ENCODE measurements at regions not wholly inside any gene's neighbourhood (a gene's known extent, or its start where the extent isn't known, plus 50 kb on each side); places are given as distances from the start of the nearest gene placed in this dataset.

DNA sequence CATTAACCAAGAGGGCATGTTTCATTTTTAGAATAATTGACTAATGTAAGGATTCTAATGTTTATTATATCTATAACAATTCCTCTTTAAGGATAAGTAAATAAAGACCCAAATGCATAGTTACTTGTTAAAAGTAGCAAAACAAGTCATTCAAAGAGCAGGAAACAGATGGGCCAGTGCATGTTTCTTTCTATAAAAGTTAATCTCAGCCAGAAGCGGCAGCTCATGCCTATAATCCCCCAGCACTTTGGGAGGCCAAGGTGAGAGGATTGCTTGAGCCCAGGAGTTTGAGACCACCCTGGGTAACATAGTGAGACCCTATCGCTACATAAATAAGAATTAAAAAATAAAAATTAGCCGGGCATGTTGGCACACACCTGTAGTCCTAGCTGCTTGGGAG lies 391.0 kb upstream of the RGS6 start:
- Histone ChIP-seq H3K9ac (ENCODE audit: low read length) (no peak overlapping the region), H3K9me2 (replicated peaks; ENCODE audit: low read length) (no peaks in the 10 kb centered on the region), H4K20me1 (ENCODE audit: low read length) (0 out of 2 replicates have a peak, but pooled peaks cover 3% of the 10 kb centered on the region), H3K36me3 (ENCODE audit: low read depth, low read length) (no peaks in the 10 kb centered on the region), H3K4me1 (ENCODE audit: insufficient read depth, low read length) (no peaks in the 10 kb centered on the region), H3K27ac (ENCODE audit: low read length) (no peak overlapping the region), H3K4me2 (ENCODE audit: low read length) (no peak overlapping the region), H3K9me3 (ENCODE audit: low read length) (no peaks in the 10 kb centered on the region), H3K4me3 (ENCODE audit: low read length) (no peak overlapping the region), H3K27me3 (ENCODE audit: low read length) (no peaks in the 10 kb centered on the region), H3F3A (ENCODE audit: low read length, unreplicated experiment) (no peaks in the 10 kb centered on the region), H3K79me2 (ENCODE audit: low read length) (peaks cover 18% of the 10 kb centered on the region; the same call in 1 of the 2 replicates), H2AFZ (ENCODE audit: low read length) (no peak overlapping the region)
- no peak for TF ChIP-seq EZH2 (IDR thresholded peaks at IDR 0.05; ENCODE audit: low read length, unreplicated experiment)
- no peak for TF ChIP-seq EZH2phosphoT487 (IDR thresholded peaks at IDR 0.05; ENCODE audit: borderline replicate concordance, low read length)
- TF ChIP-seq, protein P1, sequence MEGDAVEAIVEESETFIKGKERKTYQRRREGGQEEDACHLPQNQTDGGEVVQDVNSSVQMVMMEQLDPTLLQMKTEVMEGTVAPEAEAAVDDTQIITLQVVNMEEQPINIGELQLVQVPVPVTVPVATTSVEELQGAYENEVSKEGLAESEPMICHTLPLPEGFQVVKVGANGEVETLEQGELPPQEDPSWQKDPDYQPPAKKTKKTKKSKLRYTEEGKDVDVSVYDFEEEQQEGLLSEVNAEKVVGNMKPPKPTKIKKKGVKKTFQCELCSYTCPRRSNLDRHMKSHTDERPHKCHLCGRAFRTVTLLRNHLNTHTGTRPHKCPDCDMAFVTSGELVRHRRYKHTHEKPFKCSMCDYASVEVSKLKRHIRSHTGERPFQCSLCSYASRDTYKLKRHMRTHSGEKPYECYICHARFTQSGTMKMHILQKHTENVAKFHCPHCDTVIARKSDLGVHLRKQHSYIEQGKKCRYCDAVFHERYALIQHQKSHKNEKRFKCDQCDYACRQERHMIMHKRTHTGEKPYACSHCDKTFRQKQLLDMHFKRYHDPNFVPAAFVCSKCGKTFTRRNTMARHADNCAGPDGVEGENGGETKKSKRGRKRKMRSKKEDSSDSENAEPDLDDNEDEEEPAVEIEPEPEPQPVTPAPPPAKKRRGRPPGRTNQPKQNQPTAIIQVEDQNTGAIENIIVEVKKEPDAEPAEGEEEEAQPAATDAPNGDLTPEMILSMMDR (conservative IDR thresholded peaks at IDR 0.05; ENCODE audit: low read depth, low read length) = no peak
- ChIA-PET CTCF (no interaction called here), POLR2A (ENCODE audit: unreplicated experiment) (no interaction called here)
- DNase-seq (no peak), ATAC-seq (no peak)
- intact Hi-C loops (cut with micrococcal nuclease) = no loop called here
- BruUV-seq (replicated peaks) = no TSS peak

DNA sequence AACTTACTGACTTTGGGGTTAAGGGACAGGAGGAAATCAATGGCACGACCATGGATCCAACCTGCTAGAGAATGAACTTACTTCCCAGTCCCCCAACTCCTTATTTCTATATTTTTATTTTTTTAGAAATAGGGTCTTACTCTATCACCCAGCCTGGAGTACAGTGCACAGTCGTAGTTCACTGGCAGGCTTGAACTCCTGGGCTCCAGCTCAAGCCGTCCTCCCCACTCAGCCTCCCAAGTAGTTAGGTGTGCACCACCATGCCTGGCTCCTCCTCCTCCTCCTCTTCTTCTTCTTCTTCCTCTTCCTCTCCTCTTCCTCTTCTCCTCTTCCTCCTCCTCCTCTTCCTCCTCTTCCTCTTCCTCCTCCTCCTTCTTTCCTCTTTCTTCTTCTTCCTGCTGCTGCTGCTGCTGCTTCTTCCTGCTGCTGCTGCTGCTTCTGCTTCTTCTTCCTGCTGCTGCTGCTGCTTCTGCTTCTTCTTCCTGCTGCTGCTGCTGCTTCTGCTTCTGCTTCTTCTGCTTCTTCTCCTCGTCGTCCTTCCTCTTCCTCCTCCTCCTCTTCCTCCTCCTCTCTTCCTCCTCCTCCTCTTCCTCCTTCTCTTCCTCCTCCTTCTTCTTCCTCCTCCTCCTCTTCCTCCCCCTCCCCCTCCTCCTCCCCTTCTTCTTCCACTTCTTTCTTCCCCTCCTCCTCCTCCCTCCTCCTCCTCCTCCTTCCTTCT lies 390.1 kb upstream of the RGS6 start:
- ATAC-seq = no peak
- Histone ChIP-seq H3K9me3 (ENCODE audit: low read length) (no peaks in the 10 kb centered on the region), H3K4me2 (ENCODE audit: low read length) (no peak overlapping the region), H3K79me2 (ENCODE audit: low read length) (peaks cover 17% of the 10 kb centered on the region; the same call in 1 of the 2 replicates), H3K9me2 (replicated peaks; ENCODE audit: low read length) (no peaks in the 10 kb centered on the region), H3F3A (ENCODE audit: low read length, unreplicated experiment) (no peaks in the 10 kb centered on the region), H3K27me3 (ENCODE audit: low read length) (no peaks in the 10 kb centered on the region), H3K27ac (ENCODE audit: low read length) (no peak overlapping the region), H3K36me3 (ENCODE audit: low read depth, low read length) (no peaks in the 10 kb centered on the region), H3K9ac (ENCODE audit: low read length) (no peak overlapping the region), H2AFZ (ENCODE audit: low read length) (no peak overlapping the region), H3K4me3 (ENCODE audit: low read length) (no peak overlapping the region), H3K4me1 (ENCODE audit: insufficient read depth, low read length) (no peaks in the 10 kb centered on the region), H4K20me1 (ENCODE audit: low read length) (no peaks in the 10 kb centered on the region)
- ChIA-PET CTCF (no interaction called here), POLR2A (ENCODE audit: unreplicated experiment) (no interaction called here)
- no TSS peak for BruUV-seq (replicated peaks)
- intact Hi-C loops (cut with micrococcal nuclease) = no loop called here
- TF ChIP-seq, protein P1 (conservative IDR thresholded peaks at IDR 0.05; ENCODE audit: low read depth, low read length) = no peak
- TF ChIP-seq EZH2phosphoT487 (IDR thresholded peaks at IDR 0.05; ENCODE audit: borderline replicate concordance, low read length) = no peak
- no peak for TF ChIP-seq EZH2 (IDR thresholded peaks at IDR 0.05; ENCODE audit: low read length, unreplicated experiment)
- no peak for DNase-seq

DNA sequence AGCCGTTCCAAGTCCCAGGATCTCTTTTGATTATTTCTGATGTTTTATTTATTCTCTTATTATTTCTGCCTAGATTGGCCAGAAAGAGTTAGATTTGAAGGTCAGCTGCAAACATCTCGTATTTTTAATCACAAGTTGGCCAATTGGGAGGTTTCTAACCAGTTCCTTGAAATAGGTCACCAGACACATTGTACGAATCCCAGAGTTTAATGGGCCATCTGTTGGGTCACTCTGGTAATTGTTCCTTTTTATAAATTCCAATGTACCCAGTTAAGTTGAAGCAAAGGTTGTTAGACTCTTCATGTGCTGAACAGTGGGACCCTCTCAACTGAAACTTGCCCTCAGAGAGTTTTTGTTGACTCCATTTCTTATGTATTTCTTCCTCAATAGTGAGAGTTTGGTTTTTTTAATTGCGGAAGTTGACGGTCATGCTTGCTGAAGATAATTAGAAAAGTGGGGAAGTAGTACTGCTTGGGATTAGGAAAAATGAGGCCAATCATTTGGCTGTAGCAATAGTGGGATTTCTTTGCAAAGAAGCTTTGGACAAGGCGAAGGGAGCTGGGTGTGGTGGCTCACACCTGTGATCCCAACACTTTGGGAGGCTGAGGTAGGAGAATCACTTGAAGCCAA lies 382.7 kb upstream of the RGS6 start:
- intact Hi-C loops (cut with micrococcal nuclease) = no loop called here
- Histone ChIP-seq H3K9me2 (replicated peaks; ENCODE audit: low read length) (no peaks in the 10 kb centered on the region), H3K9ac (ENCODE audit: low read length) (no peak overlapping the region), H3K4me3 (ENCODE audit: low read length) (no peak overlapping the region), H3K4me2 (ENCODE audit: low read length) (no peak overlapping the region), H3K36me3 (ENCODE audit: low read depth, low read length) (no peaks in the 10 kb centered on the region; the same call in 1 of the 2 replicates), H3K79me2 (ENCODE audit: low read length) (peaks cover 14% of the 10 kb centered on the region; the same call in 1 of the 2 replicates), H3K27ac (ENCODE audit: low read length) (no peak overlapping the region), H3K27me3 (ENCODE audit: low read length) (no peaks in the 10 kb centered on the region), H3F3A (ENCODE audit: low read length, unreplicated experiment) (no peaks in the 10 kb centered on the region), H4K20me1 (ENCODE audit: low read length) (0 out of 2 replicates have a peak, but pooled peaks cover 6% of the 10 kb centered on the region), H3K9me3 (ENCODE audit: low read length) (no peaks in the 10 kb centered on the region), H2AFZ (ENCODE audit: low read length) (no peak overlapping the region), H3K4me1 (ENCODE audit: insufficient read depth, low read length) (no peaks in the 10 kb centered on the region)
- DNase-seq = no peak
- POLR2A ChIA-PET (ENCODE audit: unreplicated experiment) = interaction anchor here (0.6 kb wide), 1 partner anchor 52 kb away, joined by 7 read pairs; no protein-coding TSS in a partner anchor
- no peak for TF ChIP-seq EZH2phosphoT487 (IDR thresholded peaks at IDR 0.05; ENCODE audit: borderline replicate concordance, low read length)
- TF ChIP-seq, protein P1 (conservative IDR thresholded peaks at IDR 0.05; ENCODE audit: low read depth, low read length) = no peak
- no peak for TF ChIP-seq EZH2 (IDR thresholded peaks at IDR 0.05; ENCODE audit: low read length, unreplicated experiment)
- BruUV-seq (replicated peaks) = no TSS peak
- ATAC-seq = no peak
- CTCF ChIA-PET = interaction anchor here (0.6 kb wide), 1 partner anchor 184 kb away, joined by 3 read pairs; no protein-coding TSS in a partner anchor
